Mesothelial cell of epicardium (in vitro differentiated cells): ENCODE measurements at regions not wholly inside any gene's neighbourhood (a gene's known extent, or its start where the extent isn't known, plus 50 kb on each side); places are given as distances from the start of the nearest gene placed in this dataset.

ENCODE experiments used
- DNase-seq, 2 experiments: peaks; one replicate each; pipeline ENCODE4 v3.0.0; 2021; ENCODE audit warnings: low spot score in 2 of 2; ENCODE audit not compliant: unreplicated experiment in 2 of 2
- H3K27ac Mint-ChIP-seq: 2 replicates; pipeline ENCODE4 v1.8.0; 2021; ENCODE audit warnings: mixed read lengths
- H3K27me3 Mint-ChIP-seq: 2 replicates; pipeline ENCODE4 v1.8.0; 2021; ENCODE audit warnings: low read depth, mixed read lengths
- H3K36me3 Mint-ChIP-seq: 2 replicates; pipeline ENCODE4 v1.8.0; 2021; ENCODE audit warnings: mixed read lengths
- H3K4me1 Mint-ChIP-seq: 2 replicates; pipeline ENCODE4 v1.8.0; 2021; ENCODE audit warnings: mixed read lengths
- H3K4me3 Mint-ChIP-seq: 2 replicates; pipeline ENCODE4 v1.8.0; 2021; ENCODE audit warnings: mild to moderate bottlenecking, moderate library complexity, mixed read lengths
- H3K9me3 Mint-ChIP-seq: 2 replicates; pipeline ENCODE4 v1.8.0; 2021; ENCODE audit warnings: mixed read lengths
- CTCF ChIP-seq: fragments of 200-600 bp; sonication (generic); IDR thresholded peaks from one replicate; pipeline ENCODE4 v1.5.0; 2021; ENCODE audit warnings: antibody characterized with exemption; ENCODE audit not compliant: unreplicated experiment

DNA sequence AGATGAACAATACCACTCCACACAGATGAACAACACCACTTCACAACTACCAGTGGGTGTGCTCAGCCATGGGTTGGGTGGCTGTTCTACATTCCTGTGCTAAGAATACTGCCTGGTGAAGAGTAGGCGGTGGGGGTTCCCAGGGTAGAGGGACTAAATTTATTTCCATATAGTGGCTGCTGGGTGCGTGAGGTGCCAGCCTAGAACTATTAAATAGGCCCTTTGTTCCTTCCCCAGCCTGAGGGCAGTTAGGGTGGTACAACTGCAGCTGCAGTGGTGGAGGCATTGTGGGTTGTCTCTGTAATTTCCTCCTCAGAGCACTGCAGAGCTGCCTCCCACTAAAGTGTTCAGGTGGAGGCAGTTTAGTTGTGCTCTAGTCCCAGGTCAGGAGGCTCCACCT lies 618.4 kb downstream of the MMUT start:
- Mint-ChIP-seq H3K27ac (no peak overlapping the region), H3K4me3 (no peak overlapping the region), H3K9me3 (peaks cover 51% of the 10 kb centered on the region), H3K4me1 (no peaks in the 10 kb centered on the region), H3K36me3 (peaks cover 11% of the 10 kb centered on the region), H3K27me3 (peaks cover 2% of the 10 kb centered on the region)
- no peak for DNase-seq
- TF ChIP-seq CTCF: no peak

GRCh38 chr6:48840896-48841295 lies 622.2 kb downstream of the MMUT start:
- H3K4me3 Mint-ChIP-seq: no peak overlapping the region
- peaks cover 42% of the 10 kb centered on the region for H3K9me3 Mint-ChIP-seq
- no peak overlapping the region for H3K27ac Mint-ChIP-seq
- peaks cover 11% of the 10 kb centered on the region for H3K36me3 Mint-ChIP-seq
- H3K27me3 Mint-ChIP-seq: no peaks in the 10 kb centered on the region
- peaks cover 1% of the 10 kb centered on the region for H3K4me1 Mint-ChIP-seq
- TF ChIP-seq CTCF: no peak
- DNase-seq: no peak

GRCh38 chr6:48839206-48839605 lies 623.8 kb downstream of the MMUT start:
- no peak for DNase-seq
- Mint-ChIP-seq H3K4me3 (no peak overlapping the region), H3K9me3 (peaks cover 37% of the 10 kb centered on the region), H3K27me3 (no peaks in the 10 kb centered on the region), H3K36me3 (peaks cover 11% of the 10 kb centered on the region), H3K27ac (no peak overlapping the region), H3K4me1 (peaks cover 1% of the 10 kb centered on the region)
- no peak for TF ChIP-seq CTCF

DNA sequence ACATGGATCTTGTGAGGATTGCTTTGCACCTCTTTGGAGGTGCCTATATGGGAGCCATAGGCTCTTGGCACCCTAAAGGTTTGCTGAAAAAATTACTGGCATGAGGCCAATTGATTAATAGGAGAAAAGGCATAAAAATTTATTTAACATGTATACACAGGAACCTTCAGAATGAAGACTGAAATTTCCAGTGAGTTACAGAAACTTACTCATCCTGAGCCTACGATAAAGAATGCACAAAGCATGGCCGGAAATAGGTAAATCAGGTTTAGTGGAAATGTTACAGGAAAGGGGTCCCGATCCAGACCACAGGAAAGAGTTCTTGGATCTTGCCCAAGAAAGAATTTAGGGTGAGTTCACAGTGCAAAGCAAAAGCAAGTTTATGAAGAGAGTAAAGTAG lies 625.3 kb downstream of the MMUT start:
- H3K4me3 Mint-ChIP-seq: no peak overlapping the region
- no peak for DNase-seq
- H3K4me1 Mint-ChIP-seq: peaks cover 1% of the 10 kb centered on the region
- no peaks in the 10 kb centered on the region for H3K27me3 Mint-ChIP-seq
- H3K36me3 Mint-ChIP-seq: peaks cover 11% of the 10 kb centered on the region
- no peak overlapping the region for H3K27ac Mint-ChIP-seq
- TF ChIP-seq CTCF: no peak
- H3K9me3 Mint-ChIP-seq: peaks cover 32% of the 10 kb centered on the region

DNA sequence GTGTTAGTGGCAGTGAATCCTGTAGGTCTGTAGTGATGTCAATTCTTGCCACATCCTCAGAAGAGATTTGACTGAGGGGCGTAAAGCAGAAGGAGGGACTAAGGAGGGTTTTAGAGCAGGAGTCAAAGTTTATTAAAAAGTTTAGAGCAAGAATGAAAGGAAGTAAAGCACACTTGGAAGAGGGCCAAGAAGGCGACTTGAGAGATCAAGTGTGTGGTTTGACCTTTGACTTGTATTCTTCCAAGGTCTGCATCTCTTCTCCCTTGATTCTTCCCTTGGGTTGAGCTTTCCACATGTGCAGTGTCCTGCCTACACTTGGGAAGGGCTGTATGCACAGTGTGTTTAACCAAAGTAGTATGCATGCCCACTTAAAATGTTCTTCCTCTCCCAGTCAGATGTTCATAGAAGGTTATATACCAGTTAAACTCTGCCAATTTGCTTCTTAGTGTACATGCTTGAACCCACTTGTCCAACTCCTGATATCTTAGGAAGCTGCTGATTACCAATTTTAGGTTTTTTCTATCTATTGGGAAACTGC lies 627.6 kb downstream of the MMUT start:
- no peaks in the 10 kb centered on the region for H3K27me3 Mint-ChIP-seq
- H3K36me3 Mint-ChIP-seq: peaks cover 4% of the 10 kb centered on the region
- H3K27ac Mint-ChIP-seq: no peak overlapping the region
- peaks cover 16% of the 10 kb centered on the region for H3K9me3 Mint-ChIP-seq
- peaks cover 1% of the 10 kb centered on the region for H3K4me1 Mint-ChIP-seq
- H3K4me3 Mint-ChIP-seq: no peak overlapping the region
- no peak for DNase-seq
- no peak for TF ChIP-seq CTCF

DNA sequence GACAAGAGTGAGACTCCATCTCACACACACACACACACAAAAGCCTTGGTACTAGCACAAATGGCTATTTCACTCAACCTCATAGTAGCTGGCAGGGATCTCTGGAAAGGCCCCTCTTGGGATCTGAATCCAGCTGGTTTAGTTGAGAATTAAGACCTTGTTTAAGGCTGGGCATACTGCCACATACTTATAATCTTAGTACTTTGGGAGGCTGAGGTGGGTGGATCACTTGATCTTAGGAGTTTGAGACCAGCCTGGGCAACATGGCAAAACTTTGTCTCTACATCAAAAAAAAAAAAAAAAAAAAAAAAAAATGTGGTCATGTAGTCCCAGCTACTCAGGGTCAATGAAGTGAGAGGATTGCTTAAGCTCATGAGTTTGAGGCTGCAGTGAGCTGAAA lies 628.3 kb downstream of the MMUT start:
- Mint-ChIP-seq H3K4me1 (peaks cover 1% of the 10 kb centered on the region), H3K27ac (no peak overlapping the region), H3K36me3 (no peaks in the 10 kb centered on the region), H3K4me3 (no peak overlapping the region), H3K27me3 (no peaks in the 10 kb centered on the region), H3K9me3 (peaks cover 10% of the 10 kb centered on the region)
- no peak for TF ChIP-seq CTCF
- DNase-seq: no peak
